HG02852 (cell line): ENCODE measurements at regions not wholly inside any gene's neighbourhood (a gene's known extent, or its start where the extent isn't known, plus 50 kb on each side); places are given as distances from the start of the nearest gene placed in this dataset.

Experiments used
- ATAC-seq: cut with Tn5 transposase; IDR thresholded peaks from one replicate; pipeline ENCODE4 v1.9.1; 2021; ENCODE audit warnings: mild to moderate bottlenecking, moderate library complexity; ENCODE audit not compliant: unreplicated experiment

DNA sequence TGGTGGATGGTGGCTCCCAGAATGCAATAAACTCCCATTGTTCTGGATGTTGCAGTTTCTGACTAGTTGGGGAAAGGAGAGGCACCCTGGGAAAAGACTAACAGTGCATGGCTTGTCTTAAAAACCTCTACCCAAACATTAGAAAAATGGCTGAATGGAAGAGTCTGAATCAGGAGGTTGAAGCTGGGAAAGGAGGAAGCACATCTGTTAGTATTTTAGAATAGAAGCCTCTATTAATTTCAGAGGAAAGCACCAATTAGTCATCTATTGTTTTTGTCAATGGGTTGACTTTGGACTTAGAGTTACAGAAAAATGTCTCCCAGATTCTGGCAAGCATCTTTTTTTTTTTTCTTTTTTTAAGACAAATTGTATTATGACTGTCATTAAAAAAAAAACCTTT lies 56.1 kb upstream of the ELMO1 start:
- ATAC-seq = no peak

DNA sequence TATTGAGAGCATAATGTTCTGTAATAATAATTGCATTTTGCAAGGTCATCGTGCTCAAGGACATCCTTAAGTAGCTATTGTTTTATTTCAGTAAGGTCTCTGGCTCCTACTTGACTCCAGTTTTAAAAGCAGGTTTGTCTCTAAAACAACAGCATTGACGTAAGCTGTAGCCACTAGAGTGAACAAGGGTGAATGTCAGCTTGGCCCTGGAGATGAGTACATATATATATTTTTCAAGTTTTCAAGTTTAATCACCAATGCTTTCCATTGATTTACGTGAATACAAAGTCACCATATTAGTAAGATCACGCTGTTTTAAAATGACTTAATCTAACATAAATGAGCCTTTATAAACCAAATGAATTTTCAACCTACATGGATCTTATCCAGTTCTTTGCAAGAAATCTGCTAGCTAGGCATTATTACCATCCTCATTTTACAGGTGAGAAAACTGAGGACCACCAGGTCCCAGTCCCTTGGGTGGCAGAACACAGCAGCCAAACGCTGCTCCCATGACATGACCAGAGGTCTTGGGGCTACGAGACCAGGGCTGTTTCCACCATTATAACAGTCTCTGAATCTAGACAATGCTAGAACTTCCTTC lies 57.2 kb upstream of the ELMO1 start:
- ATAC-seq = no peak

DNA sequence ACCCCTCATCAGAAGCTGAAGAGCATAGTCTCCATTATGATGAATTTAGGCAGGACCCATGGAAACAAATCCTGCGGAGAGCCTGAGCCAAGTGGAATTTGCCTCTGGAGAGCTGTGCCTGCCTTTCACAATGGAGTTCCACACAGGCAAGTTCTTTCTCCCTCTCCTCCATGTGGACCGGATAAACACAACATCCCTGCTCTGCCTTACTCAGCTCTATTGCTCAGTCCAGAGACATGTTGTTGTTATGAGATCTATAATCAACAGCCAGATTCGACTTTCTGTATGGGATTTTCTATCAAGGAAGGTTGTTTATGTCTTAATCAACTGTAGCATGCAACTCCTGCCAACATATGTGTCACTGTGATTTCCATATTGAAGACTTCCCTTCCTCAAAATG lies 59.5 kb upstream of the ELMO1 start:
- ATAC-seq = no peak

DNA sequence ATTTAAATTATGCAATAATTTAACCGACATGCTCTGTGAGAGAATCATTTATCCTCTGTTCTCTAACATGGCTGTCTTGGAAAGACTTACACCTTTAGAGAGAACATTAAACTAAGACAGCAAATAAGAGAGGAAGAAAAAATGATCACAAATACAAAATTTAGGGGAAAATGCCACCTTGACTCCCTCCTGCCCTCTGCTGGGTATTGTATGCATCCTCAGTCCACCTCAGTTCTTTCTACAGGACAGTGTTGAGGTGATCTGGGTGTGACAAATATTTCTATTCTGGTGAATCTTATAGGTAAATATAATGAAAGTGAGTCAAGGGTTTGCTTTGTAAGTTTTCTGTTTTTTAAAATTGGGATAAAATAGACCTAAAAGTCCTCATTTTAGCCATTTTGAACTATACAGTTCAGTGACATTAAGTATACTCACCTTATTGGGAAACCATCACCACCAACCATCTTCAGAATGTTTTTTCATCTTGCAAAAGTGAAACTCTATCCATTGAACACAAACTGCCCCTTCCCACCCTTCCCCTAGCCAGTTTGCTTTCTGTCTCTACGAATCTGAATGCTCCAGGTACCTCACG lies 61.5 kb upstream of the ELMO1 start:
- no peak for ATAC-seq

DNA sequence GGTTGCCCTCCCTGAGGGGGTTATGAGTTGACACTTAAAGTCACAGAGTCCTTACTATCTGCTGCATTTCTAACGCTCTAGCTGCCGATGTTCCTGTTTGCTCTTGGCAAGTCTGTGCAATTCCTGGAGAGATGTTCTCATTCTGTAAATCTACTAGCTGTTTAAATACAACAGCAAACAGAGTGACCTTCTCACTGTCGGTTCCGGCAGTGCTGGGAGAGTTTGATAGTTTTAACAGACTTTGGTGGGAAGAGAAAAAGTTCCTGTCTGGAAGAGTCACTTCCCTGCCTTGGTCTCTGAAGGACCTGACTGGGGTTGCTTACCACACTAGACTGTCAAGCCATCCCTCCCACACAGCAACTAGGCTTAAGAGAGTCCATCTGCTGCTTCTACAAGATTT lies 63.3 kb upstream of the ELMO1 start:
- no peak for ATAC-seq

DNA sequence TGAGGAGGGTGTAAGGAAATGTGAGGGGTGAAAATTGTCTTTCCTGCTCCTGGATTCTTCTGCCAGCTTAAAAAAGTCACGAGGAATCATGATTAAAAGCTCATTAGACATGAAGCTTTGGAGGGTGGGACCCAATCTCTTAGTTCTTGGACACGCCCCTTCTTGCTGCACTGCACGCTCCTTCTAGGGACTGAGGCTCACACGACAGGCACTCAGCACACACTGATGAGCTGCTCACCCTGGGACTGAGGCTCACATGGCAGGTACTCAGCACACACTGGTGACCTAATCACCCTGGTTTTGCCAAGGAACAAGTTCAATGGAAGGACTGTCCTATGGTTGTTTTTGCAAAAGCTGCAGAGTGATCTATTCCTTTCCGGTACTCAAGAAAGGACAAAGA lies 65.8 kb upstream of the ELMO1 start:
- no peak for ATAC-seq

DNA sequence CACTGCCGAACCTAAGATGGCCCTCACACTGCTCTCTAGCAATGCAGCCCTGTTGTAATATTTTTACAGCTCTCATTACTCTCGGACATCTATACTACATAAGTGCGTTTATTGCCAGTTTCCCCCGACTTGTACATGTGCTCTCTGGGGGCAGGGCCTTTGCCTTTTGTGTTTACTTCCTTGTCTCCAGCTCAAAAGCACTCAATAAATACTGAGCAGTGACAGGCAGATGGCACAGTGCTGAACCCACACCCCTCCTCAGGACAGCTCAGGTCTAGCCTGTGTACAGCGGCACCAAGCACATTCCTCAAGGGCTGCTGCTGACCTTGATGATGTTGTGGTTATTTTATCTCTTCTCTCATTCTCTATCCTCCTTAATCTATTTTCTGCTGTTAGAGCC lies 68.0 kb upstream of the ELMO1 start:
- ATAC-seq = no peak

DNA sequence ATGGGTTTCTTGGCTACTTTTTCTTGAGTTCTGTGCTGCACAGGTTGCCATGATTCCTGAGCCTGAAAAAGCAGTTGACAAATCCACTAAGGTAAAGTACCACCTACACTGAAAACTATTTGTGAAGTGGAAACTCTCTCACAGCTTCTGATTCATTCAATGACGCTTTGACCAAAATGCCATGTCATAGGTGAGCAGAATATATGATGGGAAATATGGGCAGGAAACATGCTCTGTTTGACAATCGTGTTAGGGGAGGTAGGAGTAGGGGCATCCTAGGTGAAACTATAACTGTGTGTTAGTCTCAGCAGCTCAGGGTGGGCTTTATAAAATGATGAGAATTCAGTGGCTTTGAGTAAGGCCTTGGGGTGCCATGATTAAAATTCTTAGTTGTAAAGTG lies 69.6 kb upstream of the ELMO1 start:
- no peak for ATAC-seq

DNA sequence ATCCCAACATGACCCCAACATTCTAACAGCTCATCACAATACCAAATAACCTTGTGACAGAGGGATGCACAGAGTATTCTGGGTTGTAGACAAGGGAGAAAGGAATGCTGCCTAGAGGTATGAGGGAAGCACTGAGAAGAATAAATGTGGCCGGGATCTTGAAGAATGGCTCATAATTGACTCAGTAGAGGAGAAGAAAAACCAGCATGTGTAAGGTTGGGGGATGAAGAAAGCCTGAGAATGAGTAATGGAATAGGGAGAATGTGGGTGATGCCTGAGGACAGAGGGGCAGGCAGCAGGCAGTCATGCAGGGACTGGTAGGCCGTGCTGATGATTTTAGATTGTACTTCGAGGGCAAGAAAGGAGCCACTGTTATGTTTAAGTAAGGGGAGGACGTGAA lies 75.4 kb upstream of the ELMO1 start:
- no peak for ATAC-seq

DNA sequence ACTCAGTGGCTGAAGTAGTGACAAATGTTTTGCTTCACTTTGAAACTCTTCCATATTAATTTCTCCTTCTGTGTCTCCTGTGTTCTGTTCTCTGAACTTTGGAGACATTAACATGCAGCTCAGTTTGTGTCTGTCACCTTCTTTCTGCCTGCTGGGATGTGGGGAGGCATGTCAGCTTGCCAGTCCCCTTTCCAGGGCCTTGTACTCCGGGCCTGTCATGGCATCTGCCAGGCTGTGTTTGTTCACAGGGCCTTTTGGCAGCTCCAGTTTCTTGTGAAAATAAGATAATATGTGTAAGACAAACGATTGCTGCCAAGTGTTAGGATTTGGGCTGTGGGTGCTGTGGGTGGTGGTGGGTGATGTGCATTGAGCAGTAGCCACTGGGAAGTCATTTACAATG lies 76.1 kb upstream of the ELMO1 start:
- ATAC-seq = no peak

DNA sequence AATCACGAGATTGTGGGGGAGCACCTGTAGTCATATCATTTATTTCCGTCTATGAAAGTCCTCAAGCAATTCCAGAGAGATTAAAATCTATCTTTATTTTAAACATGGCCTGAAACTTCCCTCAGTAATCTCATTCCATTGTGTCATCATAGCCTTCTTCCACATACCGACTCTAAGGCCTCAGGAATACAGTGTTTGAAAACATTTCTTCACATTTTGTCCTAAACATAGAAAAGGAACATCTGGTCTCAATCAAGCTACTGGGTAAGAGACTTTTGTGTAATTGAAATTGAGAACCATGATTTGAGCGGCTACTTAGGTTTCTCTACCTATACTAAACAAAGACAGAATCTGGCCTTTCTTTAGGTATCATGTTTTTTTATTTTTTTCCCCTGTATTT lies 78.0 kb upstream of the ELMO1 start:
- no peak for ATAC-seq

DNA sequence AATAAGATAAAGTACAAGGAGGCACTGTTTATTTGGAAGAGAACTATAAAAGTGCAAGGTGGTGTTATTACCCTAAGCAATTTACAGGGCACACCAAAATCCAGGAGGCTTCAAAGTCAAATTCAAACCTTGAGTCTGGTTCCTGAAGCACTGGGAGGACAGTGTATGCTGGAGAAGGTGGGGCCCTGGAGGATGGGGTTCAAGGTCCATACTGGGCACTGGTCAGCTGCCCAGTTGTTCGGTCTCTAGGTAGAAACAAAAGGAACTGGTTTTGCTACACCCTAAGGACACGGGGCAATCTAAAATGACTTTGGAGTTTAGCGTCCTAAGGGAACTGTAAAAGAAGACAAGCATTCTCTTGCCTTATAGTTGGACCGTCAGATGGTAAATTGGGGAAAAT lies 78.4 kb upstream of the ELMO1 start:
- no peak for ATAC-seq

DNA sequence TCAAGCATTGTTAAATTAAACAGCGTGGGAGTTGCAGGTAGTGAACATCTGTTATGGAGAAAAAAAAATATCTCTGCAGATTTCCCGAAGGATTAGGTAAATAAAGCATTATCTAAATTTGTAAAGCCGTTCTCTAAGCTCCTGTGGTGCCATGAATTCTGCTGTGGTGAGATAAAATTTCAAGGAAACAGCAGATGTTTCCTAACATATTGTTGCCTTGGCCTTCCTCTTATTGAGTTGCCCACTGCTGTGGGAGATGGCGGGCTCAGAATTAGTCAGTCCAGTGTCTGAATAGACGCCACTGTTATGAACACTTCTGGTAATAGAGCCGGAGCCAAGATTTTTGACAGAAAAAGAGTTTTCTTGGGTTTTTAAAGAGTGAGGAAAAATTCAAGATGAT lies 82.6 kb upstream of the ELMO1 start:
- ATAC-seq = no peak

DNA sequence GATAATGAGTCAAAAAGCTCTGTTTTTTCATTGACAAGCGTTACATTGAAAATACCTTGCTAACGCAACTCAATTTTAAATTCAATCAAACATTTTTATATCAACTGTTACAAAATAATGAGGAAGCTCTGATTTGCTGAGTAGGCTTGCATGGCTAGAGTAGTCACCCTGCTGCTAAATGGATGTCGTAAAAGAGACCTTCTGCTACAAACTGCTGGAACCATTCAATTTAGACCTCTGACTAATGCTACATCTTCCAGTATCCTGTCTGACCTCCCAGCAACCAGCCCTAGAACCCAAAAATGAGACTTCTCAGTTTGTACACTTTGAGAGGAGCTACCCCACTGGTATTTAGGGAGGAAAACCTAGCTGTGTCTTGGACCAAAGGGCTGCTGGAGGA lies 84.0 kb upstream of the ELMO1 start:
- no peak for ATAC-seq

DNA sequence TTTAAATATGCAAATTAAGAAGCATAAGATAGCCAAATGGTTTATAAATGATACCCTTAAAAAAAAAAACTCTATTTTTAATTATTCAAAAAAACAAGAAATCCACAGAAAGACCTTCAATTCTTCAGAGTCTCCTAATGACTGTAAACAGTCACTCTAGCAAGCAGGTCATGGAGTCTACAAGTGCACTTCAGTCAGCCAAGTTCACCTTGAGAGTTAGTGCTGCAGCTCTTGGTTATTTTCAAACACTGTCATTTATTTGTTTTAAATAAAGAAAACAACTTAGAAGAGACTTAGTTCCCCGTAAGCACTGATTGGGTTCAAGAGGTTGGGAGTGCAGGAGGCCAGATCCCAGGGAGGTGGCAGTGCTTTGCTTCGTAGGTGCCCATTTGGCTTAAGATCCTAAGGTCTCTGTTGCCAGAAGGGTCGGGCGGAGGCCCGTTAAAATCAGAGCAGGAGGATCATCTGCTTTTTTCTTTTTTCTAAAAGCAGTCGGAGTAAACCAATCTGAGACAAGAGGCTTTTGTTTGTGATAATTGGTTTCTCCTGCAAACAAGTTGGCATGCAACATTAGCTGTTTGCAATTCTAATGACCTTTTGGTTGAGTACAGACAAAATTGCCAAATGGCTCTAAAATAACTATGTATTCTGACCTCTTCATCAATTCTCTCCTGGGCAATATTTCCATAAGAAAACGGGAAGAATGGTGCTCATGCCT lies 86.4 kb upstream of the ELMO1 start:
- ATAC-seq = no peak

DNA sequence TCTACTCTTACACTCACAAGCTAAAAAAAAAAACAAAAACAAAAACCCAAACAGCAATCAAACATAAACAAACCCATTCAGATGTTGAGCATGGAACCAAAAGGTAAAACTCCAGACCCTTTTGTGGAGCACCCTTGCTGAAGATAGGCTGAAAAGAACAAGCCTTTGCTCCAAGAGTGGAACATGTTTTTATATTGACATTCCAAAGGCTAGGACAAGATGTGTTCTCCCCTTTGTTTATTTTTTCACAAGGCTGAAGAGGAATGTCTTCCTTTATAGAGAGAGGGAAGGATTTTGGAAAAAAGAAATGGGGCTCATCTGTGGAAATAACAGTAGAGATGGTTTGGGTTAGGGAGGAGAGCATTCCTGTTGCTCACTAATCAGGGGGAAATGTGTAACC lies 87.2 kb upstream of the ELMO1 start:
- no peak for ATAC-seq

DNA sequence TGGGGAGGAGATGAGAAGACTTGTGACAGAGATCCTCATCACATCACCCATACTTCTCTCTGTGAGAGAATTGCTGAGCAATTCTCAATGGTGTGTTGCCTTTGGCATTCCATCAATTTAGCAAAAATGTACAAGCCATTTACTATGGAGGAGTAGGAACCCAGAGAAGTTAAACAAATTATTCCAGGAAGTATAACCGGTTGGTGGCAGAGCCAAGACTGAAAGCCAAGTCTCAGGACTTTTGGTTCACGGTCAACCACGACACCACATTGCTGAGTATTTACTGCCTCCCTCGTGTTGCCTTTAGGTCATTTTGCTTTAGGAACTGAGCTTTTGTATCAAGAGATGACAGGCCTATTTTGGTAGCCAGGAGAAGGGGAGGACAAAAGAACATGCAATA lies 88.0 kb upstream of the ELMO1 start:
- ATAC-seq = no peak

DNA sequence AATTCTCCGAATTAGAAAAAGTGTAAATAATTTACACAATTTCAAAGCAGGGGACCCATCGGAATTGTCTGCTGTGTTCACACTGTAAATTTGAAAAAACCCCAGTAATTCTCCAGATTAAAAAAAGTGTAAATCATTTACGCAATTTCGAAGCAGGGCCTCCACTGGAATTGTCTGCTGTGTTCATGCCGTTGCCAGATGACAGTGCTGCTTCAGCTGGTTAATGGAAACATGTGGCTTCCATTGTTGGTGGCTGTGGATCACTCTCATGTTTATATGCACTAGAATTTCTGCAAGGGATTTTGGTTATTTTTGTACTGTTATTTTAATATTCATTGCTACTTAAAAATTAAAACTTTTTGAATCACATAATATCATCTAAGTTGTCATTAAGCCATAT lies 88.8 kb upstream of the ELMO1 start:
- ATAC-seq = no peak

DNA sequence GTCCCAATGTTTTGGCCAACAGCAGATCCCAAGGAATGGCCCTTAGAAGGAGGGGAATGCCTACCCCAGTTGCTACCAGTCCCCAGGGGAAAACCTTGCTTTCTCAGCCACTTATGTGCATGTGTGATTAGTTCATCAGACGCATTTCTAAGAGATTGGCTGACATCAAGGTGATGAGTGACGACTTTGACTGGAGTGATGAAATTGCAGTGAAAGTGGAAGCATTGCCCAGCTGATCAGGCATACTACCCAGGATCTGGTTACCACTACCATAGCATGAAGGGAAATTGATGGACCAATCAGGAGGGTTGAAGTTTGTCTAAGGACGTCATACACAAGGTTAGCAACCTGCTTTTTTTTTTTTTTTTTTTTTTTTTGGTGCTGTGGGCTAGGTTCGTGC lies 90.3 kb upstream of the ELMO1 start:
- no peak for ATAC-seq

DNA sequence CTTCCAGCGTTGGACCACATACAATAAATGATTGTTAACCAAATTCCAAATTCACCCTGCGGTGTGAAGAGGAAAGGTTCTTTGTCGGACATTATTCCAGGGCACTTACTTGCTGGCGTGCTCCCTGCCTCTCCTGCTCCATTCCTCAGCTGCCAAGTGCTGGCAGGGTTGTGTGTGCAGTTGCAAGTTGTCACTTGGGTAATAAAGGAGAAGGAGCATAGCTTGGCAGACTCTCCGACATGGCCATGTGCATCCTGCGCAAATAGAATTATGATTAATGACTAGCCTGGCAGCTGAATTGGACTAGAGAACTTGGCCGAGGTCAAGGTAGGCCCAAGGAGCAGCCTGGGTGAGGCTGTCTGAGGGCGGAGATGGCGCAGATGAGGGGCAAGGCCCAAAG lies 92.3 kb upstream of the ELMO1 start:
- ATAC-seq = no peak

DNA sequence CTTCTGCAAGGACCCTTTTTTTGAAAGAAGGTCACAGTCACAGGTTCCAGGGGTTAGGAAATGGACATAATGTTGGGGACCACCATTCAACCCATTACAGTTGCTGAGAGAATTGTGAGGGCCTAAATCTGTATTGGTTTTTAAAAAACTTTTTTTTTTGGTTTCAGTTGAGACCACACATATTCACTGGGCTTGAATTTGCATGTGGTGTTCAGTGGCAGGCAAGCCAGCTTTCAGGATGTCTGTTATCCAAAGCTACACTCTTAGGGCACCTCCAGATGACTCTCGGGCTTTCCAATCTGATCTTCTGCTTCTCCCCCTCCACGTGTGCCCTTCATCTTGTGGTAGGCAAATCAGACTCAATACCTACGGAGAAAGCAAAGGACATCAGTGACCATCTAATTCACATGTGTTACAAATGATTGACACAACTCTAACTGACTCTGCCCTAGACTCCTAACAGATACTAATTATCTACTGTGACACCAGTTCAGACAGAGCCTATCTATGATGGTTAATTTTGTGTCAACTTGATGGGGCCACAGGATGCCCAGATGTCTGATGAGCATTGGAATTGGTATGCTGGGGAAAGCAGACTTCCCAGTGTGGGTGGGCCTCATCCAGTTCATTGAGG lies 93.3 kb upstream of the ELMO1 start:
- peak; percentile 94 for ATAC-seq
